ENCODE measurements at regions not wholly inside any gene's neighbourhood (a gene's known extent, or its start where the extent isn't known, plus 50 kb on each side); places are given as distances from the start of the nearest gene placed in this dataset.

GRCh38 chr5:167816354-167816753 lies 475.1 kb upstream of the WWC1 start:
- TF ChIP-seq EZH2 (IDR thresholded peaks at IDR 0.05) = no peak
- TF ChIP-seq POLR2AphosphoS5 (IDR thresholded peaks at IDR 0.05; ENCODE audit: borderline replicate concordance, low read depth, low read length) = no peak; the same call in 1 of the 2 replicates
